SK-N-SH treated with all-trans-retinoic acid at 6 μM for 48 hours (cell line): ENCODE measurements at regions not wholly inside any gene's neighbourhood (a gene's known extent, or its start where the extent isn't known, plus 50 kb on each side); places are given as distances from the start of the nearest gene placed in this dataset.

Experiments used
- ARNTL ChIP-seq: fragments of 450-650 bp; formaldehyde crosslinking; IDR thresholded peaks from 2 replicates; pipeline ENCODE4 v1.5.0; 2020; ENCODE audit warnings: low read depth, mild to moderate bottlenecking, moderate library complexity, borderline replicate concordance
- BACH2 ChIP-seq: fragments of 250-450 bp; sonication (Bioruptor Pico); IDR thresholded peaks from 2 replicates; pipeline ENCODE4 v1.9.0; 2021; ENCODE audit warnings: mild to moderate bottlenecking, borderline replicate concordance
- CSRNP3 ChIP-seq: fragments of 250-450 bp; sonication (Bioruptor Pico); IDR thresholded peaks from 2 replicates; pipeline ENCODE4 v1.5.1; 2021; ENCODE audit warnings: mild to moderate bottlenecking, moderate library complexity
- GLIS3 ChIP-seq: fragments of 250-450 bp; sonication (Bioruptor Pico); IDR thresholded peaks from 2 replicates; pipeline ENCODE4 v1.5.0; 2020; ENCODE audit warnings: mild to moderate bottlenecking, moderate library complexity
- ISL1 ChIP-seq: fragments of 250-450 bp; sonication (Bioruptor Pico); IDR thresholded peaks from 2 replicates; pipeline ENCODE4 v2.1.2; 2022; ENCODE audit warnings: mild to moderate bottlenecking, moderate library complexity
- TOX ChIP-seq: fragments of 250-450 bp; sonication (Bioruptor Pico); IDR thresholded peaks from 2 replicates; pipeline ENCODE4 v1.8.0; 2021; ENCODE audit warnings: mild to moderate bottlenecking, moderate library complexity, borderline replicate concordance
- ZC3H10 ChIP-seq: fragments of 250-450 bp; sonication (Bioruptor Pico); IDR thresholded peaks from 2 replicates; pipeline ENCODE4 v1.5.1; 2021; ENCODE audit warnings: mild to moderate bottlenecking, moderate library complexity
- ZNF8 ChIP-seq: fragments of 450-650 bp; formaldehyde crosslinking; IDR thresholded peaks from 2 replicates; pipeline ENCODE4 v1.5.0; 2020; ENCODE audit warnings: mild to moderate bottlenecking, moderate library complexity
- TF ChIP-seq, protein P1 (sequence below): fragments of 250-450 bp; sonication (Bioruptor Pico); IDR thresholded peaks from 2 replicates; pipeline ENCODE4 v1.8.0; 2020; ENCODE audit warnings: mild to moderate bottlenecking, moderate library complexity, borderline replicate concordance

DNA sequence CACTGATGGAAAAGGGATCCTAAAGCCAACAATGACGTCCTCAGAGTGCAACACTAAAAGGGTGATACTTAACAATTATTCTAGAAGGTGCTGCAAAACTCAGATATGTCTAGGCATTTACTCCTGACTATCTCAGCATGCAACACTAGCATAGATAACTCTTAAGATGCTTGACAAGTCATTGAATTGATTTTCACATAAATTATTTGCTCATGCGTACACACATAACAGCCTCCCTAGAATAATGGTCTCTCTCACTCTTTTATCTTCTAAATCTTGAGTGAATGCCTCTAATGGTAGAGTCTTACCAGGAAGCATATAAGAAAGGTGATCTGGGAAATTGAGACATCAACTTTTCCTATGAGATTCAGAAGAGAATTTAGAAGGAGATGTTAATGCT, 1283.7 kb downstream of the MRPL39 start:
- TF ChIP-seq, protein P1, sequence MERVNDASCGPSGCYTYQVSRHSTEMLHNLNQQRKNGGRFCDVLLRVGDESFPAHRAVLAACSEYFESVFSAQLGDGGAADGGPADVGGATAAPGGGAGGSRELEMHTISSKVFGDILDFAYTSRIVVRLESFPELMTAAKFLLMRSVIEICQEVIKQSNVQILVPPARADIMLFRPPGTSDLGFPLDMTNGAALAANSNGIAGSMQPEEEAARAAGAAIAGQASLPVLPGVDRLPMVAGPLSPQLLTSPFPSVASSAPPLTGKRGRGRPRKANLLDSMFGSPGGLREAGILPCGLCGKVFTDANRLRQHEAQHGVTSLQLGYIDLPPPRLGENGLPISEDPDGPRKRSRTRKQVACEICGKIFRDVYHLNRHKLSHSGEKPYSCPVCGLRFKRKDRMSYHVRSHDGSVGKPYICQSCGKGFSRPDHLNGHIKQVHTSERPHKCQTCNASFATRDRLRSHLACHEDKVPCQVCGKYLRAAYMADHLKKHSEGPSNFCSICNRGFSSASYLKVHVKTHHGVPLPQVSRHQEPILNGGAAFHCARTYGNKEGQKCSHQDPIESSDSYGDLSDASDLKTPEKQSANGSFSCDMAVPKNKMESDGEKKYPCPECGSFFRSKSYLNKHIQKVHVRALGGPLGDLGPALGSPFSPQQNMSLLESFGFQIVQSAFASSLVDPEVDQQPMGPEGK (CRISPR knock-in tag) = no peak
- no peak for TF ChIP-seq ISL1 (CRISPR knock-in tag)
- no peak for TF ChIP-seq BACH2 (CRISPR knock-in tag)
- TF ChIP-seq GLIS3 = no peak
- TF ChIP-seq ARNTL (CRISPR knock-in tag) = no peak
- TF ChIP-seq ZC3H10 (CRISPR knock-in tag) = no peak
- TF ChIP-seq CSRNP3 (CRISPR knock-in tag) = no peak
- TF ChIP-seq TOX (CRISPR knock-in tag) = no peak
- TF ChIP-seq ZNF8 = no peak
